ENCODE measurements at regions not wholly inside any gene's neighbourhood (a gene's known extent, or its start where the extent isn't known, plus 50 kb on each side); places are given as distances from the start of the nearest gene placed in this dataset.
"Not testable (repeated sequence)": the region's sequence is repeated elsewhere in the genome, so short reads cannot be mapped to it uniquely, and the experiment has no call there.

GRCh38 chr4:27368781-27369180 lies 508.1 kb downstream of the STIM2 start:
- DNase-seq = no peak

- no peak for DNase-seq
These were observed 521.2 kb downstream of the STIM2 start for GRCh38 chr4:27381815-27382214.

GRCh38 chr4:27387711-27388110 lies 527.1 kb downstream of the STIM2 start:
- no peak for DNase-seq

- DNase-seq = no peak
These were observed 537.2 kb downstream of the STIM2 start for GRCh38 chr4:27397886-27398285.

GRCh38 chr4:27398631-27399310 lies 538.1 kb downstream of the STIM2 start:
- no peak for DNase-seq

- no peak for DNase-seq
These were observed 547.0 kb downstream of the STIM2 start for GRCh38 chr4:27407616-27408015.

GRCh38 chr4:27412613-27413012 lies 552.0 kb downstream of the STIM2 start:
- no peak for DNase-seq

GRCh38 chr4:27414887-27415731 lies 554.5 kb downstream of the STIM2 start:
- no peak for DNase-seq

- DNase-seq = no peak
These were observed 568.0 kb downstream of the STIM2 start for GRCh38 chr4:27428661-27429060.

GRCh38 chr4:27429364-27429871 lies 568.8 kb downstream of the STIM2 start:
- no peak for DNase-seq

- no peak for DNase-seq
These were observed 581.5 kb downstream of the STIM2 start for GRCh38 chr4:27442146-27442545.

GRCh38 chr4:27442661-27443060 lies 582.0 kb downstream of the STIM2 start:
- DNase-seq = not testable (repeated sequence)

GRCh38 chr4:27463816-27464215 lies 603.2 kb downstream of the STIM2 start:
- no peak for DNase-seq

- DNase-seq = no peak
These were observed 606.7 kb downstream of the STIM2 start for GRCh38 chr4:27467351-27467750.

- DNase-seq = no peak
These were observed 611.7 kb downstream of the STIM2 start for GRCh38 chr4:27472364-27472763.

GRCh38 chr4:27474691-27475090 lies 614.0 kb downstream of the STIM2 start:
- DNase-seq = no peak

- no peak for DNase-seq
These were observed 623.6 kb downstream of the STIM2 start for GRCh38 chr4:27484216-27484615.

- DNase-seq = no peak
These were observed 629.7 kb downstream of the STIM2 start for GRCh38 chr4:27490315-27490714.

- no peak for DNase-seq
These were observed 630.1 kb downstream of the STIM2 start for GRCh38 chr4:27490766-27491165.

- DNase-seq = no peak
These were observed 645.8 kb downstream of the STIM2 start for GRCh38 chr4:27506401-27506800.

GRCh38 chr4:27514711-27515110 lies 654.1 kb downstream of the STIM2 start:
- DNase-seq = no peak

- no peak for DNase-seq
These were observed 654.5 kb downstream of the STIM2 start for GRCh38 chr4:27515140-27515539.

GRCh38 chr4:27518876-27519275 lies 658.2 kb downstream of the STIM2 start:
- DNase-seq = no peak

GRCh38 chr4:27524224-27524623 lies 663.6 kb downstream of the STIM2 start:
- no peak for DNase-seq

Measured in NCI-H1105 treated with DMSO at 0.1 percent for 48 hours (cell line).